ENCODE measurements at regions not wholly inside any gene's neighbourhood (a gene's known extent, or its start where the extent isn't known, plus 50 kb on each side); places are given as distances from the start of the nearest gene placed in this dataset.

GRCh38 chr2:116094196-116094595 is 1651.8 kb downstream of the DPP10 start:
- no peaks in the 10 kb centered on the region for H3K27me3 Mint-ChIP-seq
- Histone ChIP-seq H3K36me3 (ENCODE audit: insufficient read depth, low read length) (no peaks in the 10 kb centered on the region), H3K27ac (ENCODE audit: low read depth in 1 of 2, low read length in 2 of 2) (no peak overlapping the region), H3K4me1 (ENCODE audit: insufficient read depth, low read length) (no peaks in the 10 kb centered on the region), H3K9me3 (ENCODE audit: control insufficient read depth in 1 of 2, insufficient read depth in 1 of 2, low read length in 2 of 2) (peaks cover 0 to 17% of the 10 kb centered on the region in 2 experiments), H3K4me3 (ENCODE audit: low read length) (no peak overlapping the region), H3K27me3 (ENCODE audit: control insufficient read depth in 1 of 2, insufficient read depth in 2 of 2, low read length in 2 of 2) (no peaks in the 10 kb centered on the region)
- H3K27ac Mint-ChIP-seq = no peak overlapping the region
- no peaks in the 10 kb centered on the region for H3K4me1 Mint-ChIP-seq (ENCODE audit: low read depth)
- H3K9me3 Mint-ChIP-seq = peaks cover 15% of the 10 kb centered on the region
- CTCF ChIA-PET = no interaction called here
- no peak overlapping the region for H3K4me3 Mint-ChIP-seq
- no peaks in the 10 kb centered on the region for H3K36me3 Mint-ChIP-seq (ENCODE audit: low read depth)
- ATAC-seq (ENCODE audit: poor library complexity) (no peak), DNase-seq (no peak)
- intact Hi-C loops (cut with DNase I, micrococcal nuclease) = no loop called here
- POLR2A ChIA-PET = no interaction called here
- TF ChIP-seq CTCF (IDR thresholded peaks at IDR 0.05) = no peak

GRCh38 chr2:116095636-116096035 is 1653.2 kb downstream of the DPP10 start:
- Histone ChIP-seq H3K27ac (ENCODE audit: low read depth in 1 of 2, low read length in 2 of 2) (no peak overlapping the region), H3K27me3 (ENCODE audit: control insufficient read depth in 1 of 2, insufficient read depth in 2 of 2, low read length in 2 of 2) (no peaks in the 10 kb centered on the region), H3K9me3 (ENCODE audit: control insufficient read depth in 1 of 2, insufficient read depth in 1 of 2, low read length in 2 of 2) (peaks cover 0 to 12% of the 10 kb centered on the region in 2 experiments), H3K4me1 (ENCODE audit: insufficient read depth, low read length) (no peaks in the 10 kb centered on the region), H3K4me3 (ENCODE audit: low read length) (no peak overlapping the region), H3K36me3 (ENCODE audit: insufficient read depth, low read length) (no peaks in the 10 kb centered on the region)
- Mint-ChIP-seq H3K27me3 (no peaks in the 10 kb centered on the region), H3K4me3 (no peak overlapping the region), H3K27ac (no peak overlapping the region), H3K9me3 (peaks cover 15% of the 10 kb centered on the region), H3K4me1 (ENCODE audit: low read depth) (no peaks in the 10 kb centered on the region), H3K36me3 (ENCODE audit: low read depth) (no peaks in the 10 kb centered on the region)
- ATAC-seq (ENCODE audit: poor library complexity) (no peak), DNase-seq (no peak)
- no peak for TF ChIP-seq CTCF (IDR thresholded peaks at IDR 0.05)
- POLR2A ChIA-PET = no interaction called here
- CTCF ChIA-PET = no interaction called here
- intact Hi-C loops (cut with DNase I, micrococcal nuclease) = no loop called here

- Mint-ChIP-seq H3K27ac (no peak overlapping the region), H3K9me3 (peaks cover 12% of the 10 kb centered on the region), H3K36me3 (ENCODE audit: low read depth) (no peaks in the 10 kb centered on the region), H3K4me1 (ENCODE audit: low read depth) (no peaks in the 10 kb centered on the region), H3K27me3 (no peaks in the 10 kb centered on the region), H3K4me3 (no peak overlapping the region)
- Histone ChIP-seq H3K9me3 (ENCODE audit: control insufficient read depth in 1 of 2, insufficient read depth in 1 of 2, low read length in 2 of 2) (peaks cover 0 to 12% of the 10 kb centered on the region in 2 experiments), H3K36me3 (ENCODE audit: insufficient read depth, low read length) (no peaks in the 10 kb centered on the region), H3K4me3 (ENCODE audit: low read length) (no peak overlapping the region), H3K27me3 (ENCODE audit: control insufficient read depth in 1 of 2, insufficient read depth in 2 of 2, low read length in 2 of 2) (no peaks in the 10 kb centered on the region), H3K27ac (ENCODE audit: low read depth in 1 of 2, low read length in 2 of 2) (no peak overlapping the region), H3K4me1 (ENCODE audit: insufficient read depth, low read length) (no peaks in the 10 kb centered on the region)
- intact Hi-C loops (cut with DNase I, micrococcal nuclease) = no loop called here
- CTCF ChIA-PET = no interaction called here
- no peak for ATAC-seq (ENCODE audit: poor library complexity)
- POLR2A ChIA-PET = no interaction called here
- TF ChIP-seq CTCF (IDR thresholded peaks at IDR 0.05) = no peak
- DNase-seq = no peak
Observed at GRCh38 chr2:116098049-116098448, 1655.6 kb downstream of the DPP10 start.
